Skin of body (tissue), 1 donor: ENCODE measurements at regions not wholly inside any gene's neighbourhood (a gene's known extent, or its start where the extent isn't known, plus 50 kb on each side); places are given as distances from the start of the nearest gene placed in this dataset.

Source experiments
- DNase-seq: peaks from one replicate; lab custom pipeline; 2025; lab: John Stamatoyannopoulos, UW

DNA sequence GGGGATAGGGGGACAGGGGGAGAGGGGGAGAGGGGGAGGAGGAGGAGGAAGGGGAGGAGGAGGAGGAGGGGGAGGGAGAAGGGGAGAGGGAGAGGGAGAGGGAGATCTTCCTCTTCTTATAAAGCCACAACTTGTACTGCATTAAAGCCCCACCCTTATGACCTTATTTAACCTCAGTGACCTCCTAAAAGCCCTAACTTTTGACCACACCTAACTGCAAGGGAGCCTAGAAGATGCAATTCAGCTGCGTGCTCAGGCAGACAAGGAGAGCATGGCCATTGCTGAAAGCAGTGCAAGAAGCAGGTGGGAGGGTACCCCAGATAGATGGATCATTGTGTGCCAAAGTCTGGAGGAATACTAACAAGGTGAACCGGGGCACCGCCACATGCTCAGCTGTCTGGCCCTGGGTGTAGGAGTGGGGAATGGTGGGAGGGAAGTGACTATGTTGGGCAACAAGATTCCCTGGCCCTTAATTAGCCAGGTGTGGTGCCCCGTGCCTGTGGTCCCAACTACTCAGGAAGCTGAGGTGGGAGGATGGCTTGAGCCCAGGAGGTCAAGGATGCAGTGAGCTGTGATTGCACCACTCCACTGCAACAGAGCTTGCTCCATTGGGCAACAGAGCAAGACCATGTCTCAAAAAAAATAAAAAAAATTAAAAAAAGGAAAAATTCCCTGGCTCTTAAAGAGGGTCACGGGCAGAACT is 125.4 kb upstream of the BOD1 start:
- no peak for DNase-seq

DNA sequence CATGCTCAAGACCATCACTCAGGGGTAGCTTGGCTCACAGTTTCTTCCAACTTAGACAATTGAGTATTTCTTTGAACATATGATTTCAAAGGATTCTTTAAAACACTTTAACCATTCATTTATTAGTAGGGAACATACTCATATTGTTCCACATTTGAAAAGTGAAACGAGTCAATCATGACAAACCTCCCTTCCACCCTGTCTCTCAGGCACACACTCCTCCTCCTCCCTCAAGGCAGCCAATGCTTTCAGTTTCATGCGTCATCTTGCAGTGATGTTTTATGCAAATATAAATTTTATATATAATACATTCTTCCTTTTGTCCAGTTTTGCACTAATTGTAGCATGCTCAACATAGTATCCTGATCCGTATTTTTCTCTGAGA is 126.0 kb upstream of the BOD1 start:
- DNase-seq, result no peak

DNA sequence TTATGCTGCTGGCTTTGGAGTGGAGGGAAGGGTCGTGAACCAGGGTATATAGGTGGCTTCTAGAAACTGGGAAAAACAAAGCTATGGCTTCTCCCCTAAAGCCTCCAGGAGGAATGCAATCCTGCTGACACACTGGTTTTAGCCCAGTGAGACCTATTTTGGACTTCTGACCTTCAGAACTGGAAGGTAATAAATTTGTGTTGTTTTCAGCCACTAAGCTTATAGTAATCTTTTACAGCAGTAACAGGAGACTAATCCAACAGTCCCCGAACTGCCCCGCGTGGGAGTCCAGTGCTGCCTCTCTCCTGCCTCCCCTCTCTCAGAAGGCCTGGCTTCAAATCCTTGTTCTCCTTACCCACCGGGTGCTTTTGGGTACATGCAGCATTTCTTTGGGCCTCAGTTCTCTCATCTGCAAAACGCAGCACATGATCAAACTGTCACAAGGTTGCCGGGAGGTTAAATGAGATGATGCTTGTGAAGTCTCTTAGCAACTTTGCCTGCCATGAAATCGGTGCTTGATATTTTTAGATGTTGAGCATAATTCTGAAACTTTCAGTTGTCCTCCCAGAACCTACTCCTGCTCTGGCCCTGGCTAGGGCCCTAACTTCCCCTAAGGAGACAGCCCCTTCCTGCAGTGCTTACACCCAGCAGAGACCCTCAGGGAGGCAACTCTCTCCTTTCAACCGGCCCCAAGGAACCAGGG is 127.3 kb upstream of the BOD1 start:
- DNase-seq, result no peak

- DNase-seq, result no peak
Observed at GRCh38 chr5:173744551-173744950, 128.1 kb upstream of the BOD1 start.

- no peak for DNase-seq
Observed at GRCh38 chr5:173745123-173745522, 128.7 kb upstream of the BOD1 start.

DNA sequence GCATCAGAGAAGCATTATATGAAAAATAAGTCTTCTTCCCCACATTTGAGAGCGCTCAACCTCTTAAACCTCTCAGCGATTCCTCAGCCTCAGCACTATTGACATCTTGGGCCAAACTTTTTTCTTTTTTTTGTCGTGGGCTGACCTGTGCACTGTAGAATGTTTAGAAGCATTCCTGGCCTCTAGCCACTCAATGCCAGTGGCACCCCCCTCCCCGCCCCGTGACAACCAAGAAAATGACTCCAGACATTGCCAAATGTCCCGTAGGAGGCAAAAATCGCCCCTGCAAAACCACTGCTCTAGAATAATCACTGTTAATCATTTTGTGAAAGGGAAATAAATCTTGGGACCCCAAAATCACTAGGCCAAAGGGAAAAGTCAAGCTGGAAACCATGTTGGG is 129.1 kb upstream of the BOD1 start:
- no peak for DNase-seq

DNA sequence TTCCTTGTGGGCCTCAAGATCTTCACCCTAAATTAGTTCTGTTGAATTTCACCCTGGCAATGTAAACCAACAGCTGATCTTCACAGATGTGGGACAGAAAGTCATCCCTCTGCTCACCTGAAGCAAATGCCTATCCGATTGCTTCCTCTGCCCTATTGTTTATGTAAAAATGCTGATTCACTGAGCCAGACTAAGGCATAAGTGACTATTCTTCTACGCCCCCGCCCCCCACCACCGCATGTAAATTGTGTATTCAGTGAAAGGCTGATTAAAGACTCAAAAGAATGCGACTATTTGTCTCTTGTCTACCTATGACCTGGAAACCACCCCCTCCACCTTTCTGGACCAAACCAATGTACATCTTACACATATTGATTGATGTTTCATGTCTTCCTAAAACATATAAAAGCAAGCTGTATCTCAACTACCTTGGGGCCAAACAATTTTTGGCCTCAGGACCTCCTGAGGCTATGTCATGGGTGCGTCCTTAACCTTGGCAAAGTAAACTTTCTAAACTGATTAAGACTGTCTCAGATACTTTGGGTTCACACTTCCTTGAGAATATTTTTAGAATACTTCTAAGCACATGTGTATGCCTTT is 129.7 kb upstream of the BOD1 start:
- DNase-seq, result no peak

- no peak for DNase-seq
Observed at GRCh38 chr5:173747876-173748275, 131.4 kb upstream of the BOD1 start.

DNA sequence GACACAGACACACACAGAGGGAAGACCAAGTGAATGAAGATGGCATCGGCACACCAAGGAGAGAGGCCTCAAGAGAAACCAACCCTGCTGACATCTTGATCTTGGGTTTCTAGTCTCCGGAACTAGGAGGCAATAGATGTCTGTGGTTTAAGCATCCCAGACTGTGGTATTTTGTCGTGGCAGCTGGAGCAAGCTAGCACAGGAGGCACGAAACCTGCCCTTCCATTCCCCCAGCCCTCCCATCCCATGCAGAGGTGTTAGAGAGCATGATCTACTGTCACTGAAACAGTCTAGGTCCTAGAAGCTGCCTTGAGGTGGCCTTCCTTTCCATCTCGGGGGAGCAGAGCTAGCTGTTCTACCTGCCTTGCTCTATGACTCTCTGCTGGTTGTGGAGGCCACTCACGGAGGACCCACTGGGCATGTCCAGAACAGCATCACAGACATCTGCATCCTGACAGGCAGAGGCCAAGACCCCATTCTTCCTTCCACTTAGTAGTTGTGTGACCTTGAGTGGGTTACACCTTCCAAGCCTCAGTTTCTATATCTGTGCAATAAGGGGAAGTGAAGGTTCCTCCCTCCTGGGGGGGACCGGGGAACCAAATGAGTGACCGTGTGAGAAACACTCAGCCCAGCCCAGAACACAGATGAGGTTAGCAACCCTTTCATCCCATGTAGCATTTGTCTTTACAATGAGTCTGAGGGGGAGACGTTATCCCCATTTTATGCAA is 134.3 kb upstream of the BOD1 start:
- no peak for DNase-seq

DNA sequence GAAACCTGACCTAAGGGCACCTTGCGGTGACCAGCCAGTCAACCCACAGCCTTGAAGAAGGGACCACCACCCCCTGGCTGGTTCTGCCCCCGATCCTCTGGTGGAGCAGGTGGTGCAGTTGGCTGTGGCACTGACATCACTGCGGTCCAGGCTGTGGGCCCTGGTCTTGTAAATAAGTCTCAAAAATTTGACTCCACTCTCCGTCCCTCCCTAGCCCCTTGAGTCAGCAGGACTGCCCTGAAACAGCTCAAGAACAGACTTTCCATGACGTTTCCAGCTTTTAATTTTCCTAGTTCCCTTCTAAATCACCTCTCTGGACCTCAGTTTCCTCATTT is 134.8 kb upstream of the BOD1 start:
- no peak for DNase-seq

DNA sequence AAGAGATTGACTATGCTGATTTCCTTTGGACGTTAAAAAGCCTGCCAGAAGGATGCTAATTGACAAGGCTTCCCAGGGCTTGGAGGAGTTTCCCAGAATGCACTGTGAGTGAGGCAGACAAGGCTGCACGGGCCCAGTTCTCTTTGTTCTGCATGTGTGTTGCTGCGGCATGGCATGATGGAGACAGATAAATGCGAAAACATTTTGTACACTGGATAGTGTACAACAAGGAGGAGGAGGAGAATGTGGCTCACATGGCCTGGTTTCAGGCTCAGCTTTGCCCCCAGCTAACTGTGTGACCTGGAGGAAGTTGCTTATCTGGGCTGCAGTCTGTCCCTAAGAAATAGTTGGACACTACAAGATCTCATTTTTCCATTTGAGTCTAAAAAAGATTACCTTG is 135.5 kb upstream of the CPEB4 start:
- no peak for DNase-seq

DNA sequence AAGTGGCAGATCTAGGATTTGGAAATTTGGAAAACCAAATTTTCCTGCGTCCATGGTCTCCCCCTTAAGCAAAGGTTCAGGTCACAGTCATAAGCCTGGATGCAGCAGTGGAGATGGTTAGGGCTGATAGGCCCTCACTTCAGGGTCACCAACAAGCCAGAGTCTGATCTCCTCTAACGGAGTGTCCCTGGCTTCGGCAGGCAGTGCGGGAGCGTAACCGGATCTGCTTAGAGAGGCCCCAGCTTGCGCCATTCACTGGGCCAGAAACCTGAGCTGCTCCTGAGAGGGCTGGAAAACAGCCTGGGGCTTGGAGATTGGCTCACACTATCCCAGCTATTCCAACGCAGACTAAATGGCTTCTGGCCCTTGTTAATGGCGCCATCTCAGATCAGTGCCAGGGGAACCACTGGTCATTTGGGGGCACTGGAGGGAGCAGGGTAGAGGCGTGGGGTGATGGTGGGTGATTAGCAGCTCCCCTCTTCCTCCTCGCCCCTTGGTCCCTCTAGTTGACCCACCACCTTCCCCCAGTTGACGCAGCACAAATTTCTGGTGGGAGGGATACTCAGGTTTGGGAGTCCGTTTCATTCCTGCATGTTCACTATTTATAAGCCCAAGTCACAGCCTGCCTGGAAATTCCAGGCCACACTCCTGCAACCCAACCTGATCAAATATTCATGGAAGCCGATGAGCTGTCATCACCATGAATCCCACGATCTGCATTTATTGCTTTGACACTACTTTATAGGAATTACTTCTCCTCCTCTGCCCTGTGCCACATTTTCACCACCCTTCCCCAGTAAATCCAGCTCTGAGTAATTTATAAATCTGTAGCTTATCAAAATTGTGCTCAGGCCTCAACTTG is 134.6 kb upstream of the CPEB4 start:
- DNase-seq, result no peak

- no peak for DNase-seq
Observed at GRCh38 chr5:173755319-173755718, 132.8 kb upstream of the CPEB4 start.

DNA sequence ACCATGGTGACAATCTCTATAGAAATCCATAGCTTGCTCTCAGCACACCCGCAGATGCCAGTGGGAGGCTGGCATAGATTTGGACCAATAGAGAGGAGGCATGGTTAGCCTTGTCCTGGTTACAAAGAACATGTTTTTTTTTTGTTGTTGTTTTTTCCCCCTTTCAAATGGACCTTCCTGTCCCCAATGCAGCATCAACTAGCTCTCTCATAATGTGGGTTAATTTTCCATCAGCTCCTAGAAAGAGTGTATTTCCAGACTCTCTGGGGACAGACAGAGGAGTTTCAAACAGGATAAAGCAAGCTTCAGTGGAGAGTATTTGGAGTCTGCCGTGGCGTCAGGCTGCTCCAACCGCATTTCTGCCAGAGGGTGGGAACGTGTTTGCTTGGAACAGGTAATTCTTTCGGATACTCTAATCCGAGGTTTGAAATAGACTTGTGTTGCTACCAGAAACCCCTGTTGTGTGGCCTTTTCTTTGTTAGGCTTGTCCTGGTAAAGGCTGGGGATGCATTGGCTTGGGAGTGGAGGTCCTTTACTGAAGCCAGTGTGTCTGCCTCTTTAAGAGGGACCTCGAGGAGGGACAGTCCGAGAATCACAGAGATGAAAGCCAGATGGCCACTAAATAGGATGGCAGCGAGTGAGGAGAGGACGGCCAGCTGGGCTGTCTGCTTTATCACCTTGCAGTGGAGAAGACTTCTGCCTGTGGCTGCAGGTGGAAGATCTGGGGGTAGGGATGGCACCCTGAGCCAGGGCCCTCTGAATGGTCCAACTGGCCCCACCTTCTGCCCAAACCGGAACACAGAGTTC is 130.5 kb upstream of the CPEB4 start:
- no peak for DNase-seq

DNA sequence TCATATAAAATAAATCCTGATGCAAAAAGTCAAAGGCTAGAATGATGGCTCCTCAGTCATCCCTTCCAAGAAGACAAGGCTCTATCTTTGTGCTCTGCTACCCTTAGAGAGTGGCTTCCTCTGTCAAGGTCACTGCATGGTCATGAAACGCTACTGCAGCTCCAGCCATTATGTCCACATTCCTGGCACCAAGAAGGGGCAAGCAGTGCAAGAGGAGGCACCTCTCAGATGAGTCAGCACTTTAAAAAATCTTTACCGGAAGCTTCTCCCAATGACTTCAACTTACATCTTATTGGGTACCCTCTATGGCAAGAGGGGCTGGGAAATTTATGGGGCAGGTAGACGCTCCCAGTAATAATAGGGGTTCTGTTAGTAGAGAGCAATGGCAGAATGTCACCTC is 129.5 kb upstream of the CPEB4 start:
- DNase-seq, result no peak

DNA sequence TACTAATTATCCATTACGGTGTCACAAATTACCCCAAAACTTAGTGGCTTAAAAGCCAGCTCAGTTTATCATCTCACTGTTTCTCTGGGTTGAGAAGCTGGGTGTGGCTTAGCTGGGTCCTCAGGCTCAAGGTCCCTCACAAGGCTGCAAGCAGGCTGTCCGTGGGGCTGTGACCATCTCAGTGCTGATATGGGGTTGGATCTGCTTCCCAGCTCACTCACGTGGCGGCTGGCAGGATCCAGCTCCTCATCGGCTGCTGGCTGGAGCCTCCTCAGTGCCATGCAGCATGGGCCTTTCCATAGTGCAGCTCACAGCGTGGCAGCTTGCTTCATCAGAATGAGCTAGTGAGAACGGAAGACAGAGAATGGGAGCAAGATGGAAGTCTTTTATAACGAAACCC is 128.5 kb upstream of the CPEB4 start:
- no peak for DNase-seq

- no peak for DNase-seq
Observed at GRCh38 chr5:173760461-173761177, 127.5 kb upstream of the CPEB4 start.

- no peak for DNase-seq
Observed at GRCh38 chr5:173761178-173761513, 127.0 kb upstream of the CPEB4 start.

GRCh38 chr5:173762045-173762444 is 126.1 kb upstream of the CPEB4 start:
- DNase-seq, result no peak

GRCh38 chr5:173762930-173763329 is 125.2 kb upstream of the CPEB4 start:
- DNase-seq, result no peak
